ENCODE measurements at regions not wholly inside any gene's neighbourhood (a gene's known extent, or its start where the extent isn't known, plus 50 kb on each side); places are given as distances from the start of the nearest gene placed in this dataset.
"Not testable (repeated sequence)": the region's sequence is repeated elsewhere in the genome, so short reads cannot be mapped to it uniquely, and the experiment has no call there.

DNA sequence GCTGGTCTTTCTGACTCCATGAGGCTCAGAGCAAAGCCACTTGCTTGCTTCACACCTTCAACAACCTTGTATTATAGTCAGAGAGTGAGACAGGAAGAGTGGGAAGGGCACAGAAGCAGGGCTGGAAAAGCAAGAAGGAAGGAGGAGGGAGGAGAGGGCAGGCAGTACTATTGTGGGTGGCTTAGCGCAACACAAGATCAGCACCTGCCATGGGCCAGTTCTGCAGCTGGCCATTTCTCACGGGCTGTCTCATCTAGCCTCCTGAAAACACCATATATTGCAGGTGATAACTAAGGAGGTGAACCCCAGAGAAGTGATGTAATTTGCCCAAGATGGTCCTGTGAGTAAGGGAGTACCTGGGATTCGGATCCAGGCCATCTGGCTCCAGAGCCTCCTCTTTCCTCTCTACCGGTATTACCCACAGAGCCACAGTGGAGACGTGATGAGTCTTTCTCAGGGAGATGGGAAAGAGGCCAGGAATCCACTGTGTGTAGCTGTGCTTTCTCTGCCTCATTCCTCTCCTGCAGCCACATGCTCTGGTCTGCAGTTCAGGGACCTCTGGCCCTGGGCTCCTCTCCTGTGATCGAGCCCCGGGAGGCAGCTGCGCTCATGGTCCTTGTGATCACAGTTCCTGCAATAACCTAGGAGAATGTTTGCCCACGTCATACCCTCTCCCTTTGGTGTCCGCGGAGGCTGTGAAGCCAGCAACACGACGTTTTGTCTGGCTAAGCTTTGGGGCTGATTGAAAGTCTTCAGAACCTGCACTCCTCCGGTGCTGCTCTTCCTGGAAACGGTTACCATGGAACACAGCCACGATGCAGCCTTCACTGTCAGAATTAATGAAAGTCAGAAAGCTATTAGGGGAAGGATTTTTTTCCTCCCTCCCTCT lies 178.1 kb upstream of the CCL2 start:
- no peak for DNase-seq (ENCODE audit: low read depth, low spot score)

GRCh38 chr17:34081269-34081668 lies 173.8 kb upstream of the CCL2 start:
- DNase-seq (ENCODE audit: low read depth, low spot score) = no peak

DNA sequence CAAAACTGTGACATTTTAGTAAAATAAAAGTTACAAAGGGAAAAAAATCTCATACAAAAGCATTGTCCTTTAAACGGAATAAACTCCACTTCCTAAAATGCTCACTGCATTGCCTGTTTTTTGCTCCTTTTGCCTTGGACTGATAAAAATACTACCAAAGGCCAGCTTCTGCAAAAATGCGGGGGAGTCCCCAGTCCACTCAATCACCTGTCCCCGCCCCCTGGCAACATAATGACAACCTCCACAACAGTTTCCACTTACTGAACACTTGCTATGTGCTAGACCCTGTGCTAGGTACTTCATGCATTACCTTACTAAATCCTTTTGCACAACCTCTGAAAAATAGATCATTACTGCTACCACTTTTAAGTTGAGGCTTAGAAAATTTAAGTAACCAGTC lies 172.7 kb upstream of the CCL2 start:
- no peak for DNase-seq (ENCODE audit: low read depth, low spot score)

DNA sequence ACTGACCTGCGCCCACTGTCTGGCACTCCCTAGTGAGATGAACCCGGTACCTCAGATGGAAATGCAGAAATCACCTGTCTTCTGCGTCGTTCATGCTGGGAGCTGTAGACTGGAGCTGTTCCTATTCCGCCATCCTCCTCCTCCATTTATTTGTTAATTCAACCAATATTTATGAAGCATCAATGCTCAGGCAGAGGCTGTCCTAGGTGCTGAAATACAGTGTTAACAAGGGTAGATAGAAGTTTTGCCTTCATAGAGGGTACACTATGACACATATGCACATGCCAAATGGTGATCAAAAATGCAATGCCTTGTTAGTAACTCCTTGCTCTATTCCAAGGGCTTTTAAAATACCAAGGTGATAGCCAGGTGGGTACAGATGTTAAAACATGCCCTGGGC lies 166.0 kb upstream of the CCL2 start:
- not testable (repeated sequence) for DNase-seq (ENCODE audit: low read depth, low spot score)

- no peak for DNase-seq (ENCODE audit: low read depth, low spot score)
Measured at GRCh38 chr17:34090593-34090992, 164.5 kb upstream of the CCL2 start.

DNA sequence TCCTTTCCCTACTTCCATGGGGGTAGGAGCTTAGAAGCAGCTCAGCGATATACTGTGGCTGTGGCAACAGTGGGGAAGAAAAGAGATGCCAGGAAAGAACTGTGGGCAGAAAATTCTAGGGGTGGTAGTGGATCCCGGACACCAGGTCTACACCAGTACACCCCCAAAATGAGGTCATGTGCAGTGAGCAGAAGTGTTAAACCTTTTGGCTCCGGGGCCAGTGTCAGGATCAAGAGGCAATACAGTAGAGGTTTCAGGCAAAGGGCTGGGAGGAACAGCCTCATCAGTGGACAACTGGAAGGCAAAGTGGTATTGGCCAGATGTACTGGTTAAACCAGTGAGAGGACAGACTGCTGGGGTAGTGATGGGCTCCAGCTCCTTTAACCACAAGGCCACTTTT lies 163.1 kb upstream of the CCL2 start:
- no peak for DNase-seq (ENCODE audit: low read depth, low spot score)

GRCh38 chr17:34095106-34095505 lies 160.0 kb upstream of the CCL2 start:
- DNase-seq (ENCODE audit: low read depth, low spot score) = no peak

- no peak for DNase-seq (ENCODE audit: low read depth, low spot score)
Measured at GRCh38 chr17:34098699-34099098, 156.4 kb upstream of the CCL2 start.

- DNase-seq (ENCODE audit: low read depth, low spot score) = no peak
Measured at GRCh38 chr17:34099859-34100515, 155.1 kb upstream of the CCL2 start.

- no peak for DNase-seq (ENCODE audit: low read depth, low spot score)
Measured at GRCh38 chr17:34107019-34107418, 148.1 kb upstream of the CCL2 start.

GRCh38 chr17:34110315-34110714 lies 144.8 kb upstream of the CCL2 start:
- no peak for DNase-seq (ENCODE audit: low read depth, low spot score)

- no peak for DNase-seq (ENCODE audit: low read depth, low spot score)
Measured at GRCh38 chr17:34113089-34113488, 142.0 kb upstream of the CCL2 start.

DNA sequence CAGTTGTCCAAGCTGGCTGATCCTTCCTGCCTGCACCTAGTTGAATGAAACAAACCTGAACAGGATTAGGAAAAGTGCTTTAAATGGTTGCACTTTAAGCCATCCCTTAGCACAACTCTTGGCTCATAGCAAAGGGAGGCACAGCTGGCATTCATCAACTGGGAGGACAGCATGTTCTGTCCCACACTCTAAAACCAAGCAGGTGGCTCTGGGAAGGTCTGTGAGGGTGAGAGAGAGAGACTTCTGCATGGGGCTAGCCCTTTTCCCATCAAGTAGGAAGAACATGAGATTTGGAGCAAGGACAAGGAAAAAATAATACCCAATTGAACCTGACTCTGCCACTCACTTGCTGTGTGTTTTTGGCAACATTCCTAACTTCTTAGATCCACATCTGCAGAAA lies 140.9 kb upstream of the CCL2 start:
- DNase-seq (ENCODE audit: low read depth, low spot score) = no peak

DNA sequence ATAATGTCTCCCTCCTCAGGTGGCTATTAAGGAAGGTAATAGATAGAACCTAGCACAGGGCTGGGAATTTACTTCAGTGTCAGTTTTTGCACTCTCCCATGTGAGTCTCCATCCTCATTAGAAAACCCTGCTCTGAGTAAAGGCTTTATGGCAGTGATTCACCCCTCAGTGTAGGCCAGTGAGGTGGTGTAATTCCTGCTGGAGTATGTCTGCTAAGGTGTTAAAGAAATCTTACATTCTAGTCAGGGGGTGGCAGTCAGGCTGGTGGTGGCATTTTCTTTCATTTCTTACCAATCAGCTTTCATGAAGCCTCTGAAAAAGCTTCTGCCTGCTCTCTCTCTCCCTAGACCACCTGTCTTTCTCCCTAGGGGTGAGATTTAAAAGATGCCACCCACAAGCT lies 138.8 kb upstream of the CCL2 start:
- no peak for DNase-seq (ENCODE audit: low read depth, low spot score)

GRCh38 chr17:34117332-34117731 lies 137.8 kb upstream of the CCL2 start:
- DNase-seq (ENCODE audit: low read depth, low spot score) = no peak

- DNase-seq (ENCODE audit: low read depth, low spot score) = no peak
Measured at GRCh38 chr17:34117811-34118210, 137.3 kb upstream of the CCL2 start.

- no peak for DNase-seq (ENCODE audit: low read depth, low spot score)
Measured at GRCh38 chr17:34118564-34118963, 136.5 kb upstream of the CCL2 start.

GRCh38 chr17:34121311-34121710 lies 133.8 kb upstream of the CCL2 start:
- DNase-seq (ENCODE audit: low read depth, low spot score) = no peak

DNA sequence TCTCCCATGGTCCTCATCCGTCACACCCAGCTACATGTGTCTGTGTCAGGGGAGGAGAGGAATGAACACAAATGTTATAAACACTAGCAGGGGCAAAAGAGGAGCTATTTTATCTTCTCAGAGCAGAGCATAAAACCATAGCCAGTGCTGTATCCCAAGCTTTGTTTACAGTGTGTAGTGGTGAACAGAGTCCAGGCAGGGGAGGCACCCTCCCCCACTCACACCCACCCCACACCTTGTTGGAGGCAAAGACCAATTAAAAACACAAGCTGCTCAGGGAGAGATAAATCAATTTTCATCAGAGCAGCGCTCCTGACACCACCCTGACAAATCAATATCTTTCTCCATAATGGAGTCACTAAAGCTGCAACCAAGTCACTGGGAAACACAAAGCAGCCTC lies 132.6 kb upstream of the CCL2 start:
- DNase-seq (ENCODE audit: low read depth, low spot score) = no peak

DNA sequence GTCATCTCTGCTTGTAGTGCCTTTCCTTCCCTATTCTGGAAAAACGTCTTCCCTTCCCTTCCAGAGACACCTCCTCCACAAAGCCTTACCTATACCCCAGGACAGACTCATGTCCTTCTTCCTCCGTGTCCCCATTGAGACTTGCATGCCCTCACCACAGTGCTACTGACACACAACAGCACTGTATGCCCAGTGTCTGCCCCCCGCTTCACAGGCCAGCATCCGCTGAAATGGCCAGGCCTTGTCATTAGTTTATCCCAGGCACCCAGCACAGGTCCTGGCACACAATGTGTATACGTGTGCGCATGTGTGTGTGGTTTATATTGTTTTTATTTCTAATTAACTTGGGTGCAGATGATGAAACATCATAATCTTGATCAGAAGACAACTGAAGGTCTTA lies 130.1 kb upstream of the CCL2 start:
- DNase-seq (ENCODE audit: low read depth, low spot score) = no peak

DNA sequence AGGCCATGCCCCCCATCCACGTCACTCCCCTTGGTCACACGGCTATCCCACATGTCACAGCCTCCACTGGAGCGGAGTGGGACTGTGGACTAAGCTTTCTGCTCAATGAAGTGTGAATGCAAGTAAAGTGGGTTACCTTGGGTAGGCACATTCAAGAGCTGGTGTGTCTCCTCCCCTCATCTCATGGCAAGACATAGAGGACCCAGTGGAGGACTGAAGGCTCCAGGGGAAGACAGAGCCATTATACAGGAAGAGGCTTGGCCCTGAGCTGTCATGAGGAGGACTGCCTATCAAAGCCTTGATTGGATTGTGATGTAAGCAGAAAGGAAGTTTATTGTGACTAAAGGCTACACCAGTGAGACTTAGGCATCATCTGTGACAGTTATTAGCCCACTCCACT lies 129.2 kb upstream of the CCL2 start:
- DNase-seq (ENCODE audit: low read depth, low spot score) = no peak

- no peak for DNase-seq (ENCODE audit: low read depth, low spot score)
Measured at GRCh38 chr17:34126496-34126895, 128.6 kb upstream of the CCL2 start.

DNA sequence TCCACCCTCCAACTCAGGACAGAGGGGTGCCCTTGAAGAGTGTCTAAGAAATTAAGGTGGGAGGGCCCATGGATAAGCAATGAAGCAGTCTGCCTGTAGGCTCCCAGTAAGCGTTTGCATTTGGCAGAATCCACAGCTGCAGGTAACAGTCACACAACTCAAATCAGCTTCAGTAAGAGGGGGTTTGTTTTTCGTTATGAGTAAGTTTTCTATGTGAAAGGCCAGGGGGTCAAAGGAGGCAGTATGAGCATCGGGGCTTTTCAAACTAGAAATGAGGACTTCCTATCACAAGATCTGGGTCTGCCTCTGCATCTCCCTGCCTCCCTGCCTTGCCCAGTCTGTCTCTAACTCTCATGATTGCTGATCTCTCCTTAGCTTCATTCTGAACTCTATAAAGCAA lies 128.1 kb upstream of the CCL2 start:
- DNase-seq (ENCODE audit: low read depth, low spot score) = no peak
